A673 (cell line): ENCODE measurements at regions not wholly inside any gene's neighbourhood (a gene's known extent, or its start where the extent isn't known, plus 50 kb on each side); places are given as distances from the start of the nearest gene placed in this dataset.

Experiments used
- BruUV-seq: library from RNA; stranded (reverse); fragments of 400-500 nt; replicated peaks from 2 replicates; lab custom pipeline; 2021; lab: Mats Ljungman, UMichigan
- CTCF ChIA-PET: fragments of 300-600 bp; sonication (Branson Sonifier 250); formaldehyde crosslinking; loops from one replicate; lab custom pipeline; 2022; ENCODE audit warnings: antibody characterized with exemption; lab: Charles Lee
- POLR2A ChIA-PET: fragments of 300-600 bp; sonication (Branson Sonifier 250); formaldehyde crosslinking; loops from one replicate; lab custom pipeline; 2022; ENCODE audit warnings: antibody characterized with exemption; ENCODE audit not compliant: low non-redundant PET; lab: Charles Lee
- DNase-seq: peaks from one replicate; pipeline ENCODE4 v3.0.0-alpha.2; 2015; ENCODE audit warnings: low spot score
- H3K27ac ChIP-seq: fragments of 200-600 bp; sonication (generic); 2 replicates; pipeline ENCODE4 v1.5.1; 2016; ENCODE audit warnings: mixed run types, low read depth, mild to moderate bottlenecking, mixed read lengths, antibody characterized with exemption, low read length; ENCODE audit not compliant: poor library complexity, severe bottlenecking
- H3K27me3 ChIP-seq: fragments of 200-600 bp; sonication (generic); replicated peaks from 2 replicates; pipeline ENCODE4 v1.6.1; 2017; ENCODE audit warnings: mixed run types, low read depth, mild to moderate bottlenecking, mixed read lengths, antibody characterized with exemption, low read length; ENCODE audit not compliant: insufficient read depth, poor library complexity
- H3K36me3 ChIP-seq: fragments of 200-600 bp; sonication (generic); 2 replicates; pipeline ENCODE4 v1.6.1; 2016; ENCODE audit warnings: mixed run types, mild to moderate bottlenecking, mixed read lengths, antibody characterized with exemption, low read length; ENCODE audit not compliant: insufficient read depth, poor library complexity, severe bottlenecking
- H3K4me1 ChIP-seq: fragments of 200-600 bp; sonication (generic); 2 replicates; pipeline ENCODE4 v1.6.1; 2017; ENCODE audit warnings: mixed run types, mild to moderate bottlenecking, mixed read lengths, antibody characterized with exemption, low read length; ENCODE audit not compliant: insufficient read depth, poor library complexity, severe bottlenecking
- H3K4me3 ChIP-seq: fragments of 200-600 bp; sonication (generic); 2 replicates; pipeline ENCODE4 v1.5.1; 2016; ENCODE audit warnings: low read depth, mixed run types, mild to moderate bottlenecking, mixed read lengths, low read length; ENCODE audit not compliant: poor library complexity, severe bottlenecking
- H3K9me3 ChIP-seq: fragments of 200-600 bp; sonication (generic); 2 replicates; pipeline ENCODE4 v1.6.1; 2016; ENCODE audit warnings: mixed run types, low read depth, mild to moderate bottlenecking, mixed read lengths, antibody characterized with exemption, low read length; ENCODE audit not compliant: poor library complexity, severe bottlenecking
- CTCF ChIP-seq: fragments of 300-800, 200-600 bp; sonication (generic); conservative IDR thresholded peaks from 2 replicates; pipeline ENCODE4 v1.5.1; 2017; ENCODE audit warnings: low read depth, mild to moderate bottlenecking, antibody characterized with exemption, low read length, moderate library complexity, mixed read lengths
- EZH2 ChIP-seq: fragments of 200-600 bp; sonication (generic); IDR thresholded peaks from 2 replicates; pipeline ENCODE4 v1.6.1; 2017; ENCODE audit warnings: borderline replicate concordance, low read depth, mild to moderate bottlenecking, mixed read lengths, antibody characterized with exemption, low read length; ENCODE audit not compliant: poor library complexity, severe bottlenecking
- intact Hi-C: fragments of 100-400 bp; cut with micrococcal nuclease; formaldehyde crosslinking; loops from one replicate; pipeline ENCODE4 v1.10.0; 2022; ENCODE audit not compliant: unreplicated experiment

- Histone ChIP-seq H3K27me3 (no peaks in the 10 kb centered on the region), H3K36me3 (no peaks in the 10 kb centered on the region), H3K27ac (peak overlapping the region; percentile 96), H3K4me1 (peaks cover 15% of the 10 kb centered on the region), H3K9me3 (no peaks in the 10 kb centered on the region), H3K4me3 (peak overlapping the region; percentile 75)
- DNase-seq = peak; percentile 95
- no peak for TF ChIP-seq EZH2
- TF ChIP-seq CTCF = no peak
- intact Hi-C loops = no loop called here
- CTCF ChIA-PET = interaction anchor here (0.6 kb wide), 1 partner anchor 35 kb away, joined by 3 read pairs; no protein-coding TSS in a partner anchor
- POLR2A ChIA-PET = interaction anchor here (0.6 to 0.7 kb wide), 3 partner anchors 9 to 92 kb away, joined by 3 to 13 read pairs (median 3); no protein-coding TSS in a partner anchor
- no TSS peak for BruUV-seq
Observed at GRCh38 chr3:48088749-48089466, 72.7 kb upstream of the MAP4 start.

DNA sequence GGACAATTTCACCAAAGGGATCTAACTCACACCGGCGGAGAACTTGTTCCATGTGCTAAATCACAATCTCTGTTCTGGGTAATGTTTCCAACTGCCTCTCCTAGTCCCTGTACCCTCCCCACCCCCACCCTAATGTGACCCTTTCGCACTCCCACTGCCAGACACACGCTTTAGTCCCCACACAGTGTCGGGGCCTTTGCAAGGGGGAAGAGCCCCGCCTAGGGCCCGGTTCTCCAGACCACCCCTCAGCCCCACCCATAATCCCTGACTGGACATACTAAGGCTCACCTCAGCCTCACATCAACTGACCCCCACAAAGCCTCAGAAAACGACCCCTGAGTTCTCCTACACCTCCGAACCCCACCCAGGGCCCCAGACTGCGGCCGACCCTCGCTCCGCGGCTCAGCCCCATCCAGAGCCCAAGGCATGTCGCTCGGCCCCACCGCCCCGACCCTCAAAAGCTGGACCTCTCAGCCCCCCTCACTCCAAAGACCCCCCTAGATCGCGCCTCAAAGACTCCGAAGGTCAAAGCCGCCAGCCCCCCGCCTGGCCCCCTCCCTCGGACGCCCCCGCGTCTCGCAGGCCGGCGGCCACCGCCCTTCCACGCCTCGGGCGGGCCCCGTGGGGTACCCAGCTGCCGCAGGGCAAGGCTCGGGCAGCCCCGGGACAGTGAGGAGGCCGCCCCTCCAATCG, 72.0 kb upstream of the MAP4 start:
- intact Hi-C loops = no loop called here
- no TSS peak for BruUV-seq
- Histone ChIP-seq H3K36me3 (no peaks in the 10 kb centered on the region), H3K27me3 (no peaks in the 10 kb centered on the region), H3K27ac (peak overlapping the region; percentile 96), H3K4me1 (peaks cover 15% of the 10 kb centered on the region), H3K4me3 (peak overlapping the region; percentile 75), H3K9me3 (no peaks in the 10 kb centered on the region)
- ChIA-PET POLR2A (interaction anchor here (0.6 to 0.7 kb wide), 3 partner anchors 8 to 75 kb away, joined by 3 to 4 read pairs (median 3); no protein-coding TSS in a partner anchor), CTCF (interaction anchor here (0.6 kb wide), 1 partner anchor 36 kb away, joined by 3 read pairs; no protein-coding TSS in a partner anchor)
- peak; percentile 21 for DNase-seq
- TF ChIP-seq CTCF (no peak), EZH2 (no peak)

DNA sequence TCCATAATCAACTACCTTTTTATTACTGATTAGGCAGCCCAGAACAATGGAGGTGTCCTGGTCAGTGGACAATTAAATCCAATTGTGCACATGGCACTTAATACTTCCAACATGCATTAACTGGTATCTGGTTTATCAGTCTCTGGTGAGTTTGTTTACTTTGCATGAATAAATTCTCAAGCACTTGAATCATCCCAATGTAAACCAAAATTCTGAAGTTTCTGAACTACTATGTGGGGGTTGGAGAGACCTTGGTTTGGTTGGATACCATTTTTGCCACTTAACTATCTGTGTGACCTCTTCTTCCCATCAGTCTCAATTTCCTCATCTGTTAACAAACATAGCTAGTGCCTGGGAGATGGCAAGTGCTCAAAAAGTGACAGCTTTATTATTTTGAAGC, 70.5 kb upstream of the MAP4 start:
- H3K27ac ChIP-seq = peak overlapping the region; percentile 96
- H3K27me3 ChIP-seq = no peaks in the 10 kb centered on the region
- H3K4me3 ChIP-seq = peak overlapping the region; percentile 75
- H3K4me1 ChIP-seq = peaks cover 15% of the 10 kb centered on the region
- ChIA-PET POLR2A (no interaction called here), CTCF (no interaction called here)
- DNase-seq = no peak
- TF ChIP-seq EZH2 (no peak), CTCF (no peak)
- no peaks in the 10 kb centered on the region for H3K36me3 ChIP-seq
- intact Hi-C loops = no loop called here
- no peaks in the 10 kb centered on the region for H3K9me3 ChIP-seq
- BruUV-seq = no TSS peak
